GM18505 (cell line): ENCODE measurements at regions not wholly inside any gene's neighbourhood (a gene's known extent, or its start where the extent isn't known, plus 50 kb on each side); places are given as distances from the start of the nearest gene placed in this dataset.
"Not testable (repeated sequence)": the region's sequence is repeated elsewhere in the genome, so short reads cannot be mapped to it uniquely, and the experiment has no call there.

Source experiments
- ATAC-seq: cut with Tn5 transposase; IDR thresholded peaks from one replicate; pipeline ENCODE4 v1.9.1; 2021; ENCODE audit not compliant: unreplicated experiment
- POLR2A ChIP-seq: IDR thresholded peaks from 4 replicates; pipeline ENCODE4 v1.6.1; 2011; ENCODE audit warnings: borderline replicate concordance; ENCODE audit not compliant: insufficient read depth, insufficient read length; ENCODE audit errors: extremely low read depth

- no peak for TF ChIP-seq POLR2A
- no peak for ATAC-seq
Observed at GRCh38 chr4:91795947-91796346, 507.8 kb upstream of the GRID2 start.

GRCh38 chr4:91812319-91812718, 491.4 kb upstream of the GRID2 start:
- no peak for TF ChIP-seq POLR2A
- no peak for ATAC-seq

- ATAC-seq = no peak
- no peak for TF ChIP-seq POLR2A
Observed at GRCh38 chr4:91824773-91825172, 479.0 kb upstream of the GRID2 start.

- ATAC-seq = no peak
- no peak for TF ChIP-seq POLR2A
Observed at GRCh38 chr4:91826186-91826585, 477.6 kb upstream of the GRID2 start.

GRCh38 chr4:91827914-91828313, 475.9 kb upstream of the GRID2 start:
- no peak for ATAC-seq

GRCh38 chr4:91829531-91829930, 474.2 kb upstream of the GRID2 start:
- no peak for ATAC-seq
- no peak for TF ChIP-seq POLR2A

More at GRCh38 chr4:91827914-91828313, 475.9 kb upstream of the GRID2 start:
- TF ChIP-seq POLR2A = no peak

GRCh38 chr4:91830681-91831395, 472.9 kb upstream of the GRID2 start:
- no peak for ATAC-seq
- no peak for TF ChIP-seq POLR2A

DNA sequence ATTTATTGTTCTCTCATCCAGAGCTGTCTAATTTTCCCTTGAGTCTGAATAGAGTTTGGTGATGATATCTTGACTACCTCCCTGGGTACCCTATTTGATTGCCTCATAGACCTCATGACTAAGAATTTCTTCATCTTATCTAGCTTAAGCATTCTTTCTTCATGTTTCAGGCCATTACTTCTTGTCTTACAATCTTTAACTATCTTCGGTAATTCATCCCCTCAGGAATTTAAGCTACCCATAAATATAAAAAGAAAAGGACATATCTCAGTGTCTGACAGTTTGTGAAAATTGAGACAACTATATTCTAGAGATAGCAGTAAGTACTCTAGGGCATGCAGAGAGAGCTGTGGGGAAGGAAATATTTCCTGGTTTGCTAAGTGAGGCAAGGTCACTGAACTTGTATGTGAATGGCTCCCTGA, 466.1 kb upstream of the GRID2 start:
- no peak for TF ChIP-seq POLR2A
- no peak for ATAC-seq

DNA sequence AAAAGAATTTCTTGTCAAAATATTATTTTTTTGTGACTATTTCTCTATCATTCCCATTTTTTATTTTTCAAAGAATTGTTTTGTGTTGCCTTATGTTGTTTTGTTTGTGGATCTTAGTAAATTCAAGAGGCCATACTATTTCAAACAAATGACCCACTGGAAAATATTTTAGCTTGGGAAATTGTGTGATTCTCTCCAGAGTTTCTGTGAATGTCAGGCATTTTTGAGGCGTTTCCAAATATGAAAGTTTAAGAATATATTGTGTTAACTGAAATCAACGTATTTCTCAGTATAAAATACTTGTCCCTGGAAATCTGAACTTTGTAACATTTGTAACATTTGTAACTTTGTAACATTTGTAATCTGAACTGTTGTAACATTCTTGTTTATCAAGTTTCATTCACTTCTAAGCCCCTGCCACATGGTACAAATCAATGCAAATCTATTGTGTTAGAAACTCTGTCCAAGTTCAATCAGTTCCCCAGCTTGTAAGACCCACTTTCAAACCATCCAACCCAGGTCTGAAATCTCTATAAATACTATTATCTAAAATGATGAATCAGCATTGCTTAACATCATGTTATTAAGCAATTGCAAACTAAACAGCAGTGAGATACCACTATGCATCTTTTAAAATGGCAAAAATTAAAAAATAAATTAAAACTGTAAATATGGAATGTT, 465.4 kb upstream of the GRID2 start:
- no peak for ATAC-seq
- no peak for TF ChIP-seq POLR2A

GRCh38 chr4:91840359-91840758, 463.4 kb upstream of the GRID2 start:
- TF ChIP-seq POLR2A = no peak
- ATAC-seq = no peak

DNA sequence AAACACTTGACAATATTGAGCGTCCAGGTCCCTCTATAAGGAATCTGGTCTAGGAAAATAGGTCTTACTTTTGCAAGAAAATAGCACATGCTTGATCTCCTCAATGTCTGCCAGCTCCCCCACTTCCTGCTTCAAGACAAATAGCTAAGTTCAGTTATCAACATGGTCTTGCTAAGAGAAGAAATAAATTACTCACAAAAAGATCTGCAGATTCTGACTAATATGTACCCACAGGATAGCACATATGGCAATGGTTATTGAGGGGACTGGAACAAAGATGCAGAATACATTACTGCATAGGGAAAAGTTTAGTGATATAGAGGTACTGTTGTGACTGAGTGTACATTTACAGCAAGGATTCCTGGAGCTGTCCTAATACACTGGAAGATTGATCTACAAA, 457.5 kb upstream of the GRID2 start:
- no peak for ATAC-seq
- TF ChIP-seq POLR2A = no peak

- TF ChIP-seq POLR2A = no peak
- no peak for ATAC-seq
Observed at GRCh38 chr4:91851456-91851855, 452.3 kb upstream of the GRID2 start.

- ATAC-seq = no peak
- TF ChIP-seq POLR2A = no peak
Observed at GRCh38 chr4:91887926-91888325, 415.8 kb upstream of the GRID2 start.

- ATAC-seq = not testable (repeated sequence)
Observed at GRCh38 chr4:91891217-91891616, 412.5 kb upstream of the GRID2 start.
